ENCODE measurements at regions not wholly inside any gene's neighbourhood (a gene's known extent, or its start where the extent isn't known, plus 50 kb on each side); places are given as distances from the start of the nearest gene placed in this dataset.

GRCh38 chr16:73558219-73558618, 510.3 kb upstream of the ZFHX3 start:
- DNase-seq = no peak

DNA sequence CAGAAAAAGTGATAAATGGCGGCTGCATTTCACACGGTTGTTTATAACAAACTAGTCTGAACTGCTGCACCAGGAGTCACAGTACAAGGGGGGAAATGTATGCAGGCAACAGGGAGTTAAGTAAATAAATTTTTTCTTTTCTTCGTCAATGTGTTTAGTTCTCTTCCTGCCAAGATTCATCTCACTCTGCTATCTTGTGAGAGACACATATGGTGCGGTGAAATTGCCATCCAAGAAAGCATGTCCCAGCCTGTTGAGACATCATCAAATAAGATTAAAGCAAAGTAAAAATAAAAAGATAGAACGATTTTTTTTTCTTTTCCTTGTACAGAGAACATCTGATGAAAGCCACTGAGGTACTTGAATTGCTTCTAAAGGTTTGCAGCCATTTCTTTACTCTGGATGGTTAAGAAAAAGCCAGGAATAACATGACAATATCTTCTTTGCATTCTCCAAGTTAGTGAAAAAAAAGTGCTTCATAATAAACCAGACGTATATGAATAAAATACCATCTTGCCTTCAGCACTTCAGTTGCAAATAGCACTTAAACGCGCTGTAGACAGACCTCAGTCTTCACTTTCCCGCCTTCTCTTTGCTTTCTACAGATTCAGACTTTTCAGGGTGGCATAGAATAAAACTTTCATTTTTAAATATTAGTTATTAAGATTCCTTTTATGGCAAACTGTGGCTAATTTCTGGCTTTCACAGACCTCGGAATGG, 506.2 kb upstream of the ZFHX3 start:
- DNase-seq = no peak

DNA sequence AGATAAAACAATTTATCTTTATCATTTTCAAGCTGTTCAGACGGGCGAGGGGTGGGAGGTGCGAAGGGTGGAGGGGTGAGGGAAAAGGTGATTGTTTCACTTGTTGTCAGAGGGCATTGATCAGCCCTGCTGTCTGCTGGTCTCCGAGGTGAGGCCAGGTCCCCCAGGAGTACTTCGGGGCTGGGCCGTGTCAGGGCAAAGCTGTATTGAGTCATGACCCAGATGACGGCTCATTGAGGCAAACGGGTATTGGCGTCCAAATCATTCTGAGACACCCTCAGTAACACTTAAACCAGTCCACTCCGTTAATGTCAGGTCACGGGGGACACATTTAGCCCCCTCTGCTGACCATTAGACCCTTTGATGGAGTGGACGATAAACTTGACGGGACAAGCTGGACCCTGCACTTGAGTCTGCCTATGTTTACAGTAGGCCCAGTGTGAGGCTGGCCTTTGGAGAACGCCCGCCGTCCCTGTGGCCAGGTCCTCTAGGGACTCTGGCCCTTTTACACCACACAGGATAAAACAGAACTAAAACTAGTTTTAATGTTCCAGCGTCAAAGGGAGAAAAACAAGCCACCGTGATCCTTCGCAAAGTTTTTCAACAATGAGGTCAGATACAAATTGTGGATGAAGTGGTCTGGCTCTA, 502.2 kb upstream of the ZFHX3 start:
- no peak for DNase-seq

DNA sequence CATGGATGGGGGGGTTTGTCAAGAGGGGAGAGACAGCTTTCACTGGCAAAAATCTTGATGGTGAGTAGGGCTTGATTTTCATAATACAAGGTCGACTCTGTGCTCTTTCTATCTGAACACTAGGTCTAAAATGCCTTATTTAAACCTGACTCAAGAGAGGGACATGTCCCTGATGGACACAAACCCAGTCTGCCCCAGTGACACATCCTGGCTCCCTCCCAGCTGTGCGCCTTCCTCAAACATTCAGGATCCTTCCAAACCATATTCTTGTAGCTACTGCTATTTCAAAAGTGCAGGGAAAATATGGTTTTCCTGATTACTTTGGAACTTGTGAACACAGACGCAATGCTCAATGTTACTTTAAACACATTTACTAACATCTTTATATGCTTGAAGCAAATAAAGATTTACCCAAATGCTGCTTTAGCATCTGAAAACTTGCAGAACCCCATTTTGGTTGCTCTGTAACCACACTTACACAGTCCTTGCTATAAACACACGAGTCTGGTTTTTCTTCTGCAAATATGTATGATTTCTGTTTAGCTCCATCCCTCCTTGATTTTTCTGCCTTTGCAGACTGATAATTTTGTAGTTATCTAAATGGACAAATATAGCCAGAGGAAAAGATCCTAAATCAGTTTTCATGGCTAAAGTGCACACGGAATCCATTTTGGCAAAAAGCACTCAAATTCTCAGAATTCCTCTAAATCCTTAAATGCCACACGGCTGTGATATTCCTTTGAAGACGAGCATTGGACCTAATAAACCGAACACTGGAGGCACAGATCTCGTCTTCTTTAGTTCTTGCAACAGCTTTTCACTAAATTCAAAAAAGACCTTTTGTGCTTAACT, 499.9 kb upstream of the ZFHX3 start:
- no peak for DNase-seq

- DNase-seq = no peak
Observed at GRCh38 chr16:73546341-73546845, 498.5 kb upstream of the ZFHX3 start.

- no peak for DNase-seq
Observed at GRCh38 chr16:73545755-73546154, 497.8 kb upstream of the ZFHX3 start.

DNA sequence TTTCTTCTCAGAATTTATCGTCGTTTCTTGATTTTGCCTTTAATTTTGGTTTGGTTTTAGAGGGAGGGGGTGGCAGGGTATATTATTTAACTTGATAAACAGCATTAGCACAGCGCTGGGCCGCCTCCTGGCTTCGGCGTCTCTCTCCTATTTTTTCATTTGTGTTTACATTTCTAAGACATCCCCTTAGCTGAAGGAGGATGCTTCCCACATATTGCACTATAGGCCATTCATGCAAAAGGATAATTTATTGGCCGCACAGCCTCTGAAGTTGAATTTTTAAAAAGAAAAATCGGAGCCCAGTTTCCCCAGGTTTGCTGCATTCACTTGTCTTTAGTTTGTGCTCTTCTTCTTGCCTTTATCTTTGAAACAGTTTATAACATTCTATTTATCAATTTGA, 497.4 kb upstream of the ZFHX3 start:
- no peak for DNase-seq

DNA sequence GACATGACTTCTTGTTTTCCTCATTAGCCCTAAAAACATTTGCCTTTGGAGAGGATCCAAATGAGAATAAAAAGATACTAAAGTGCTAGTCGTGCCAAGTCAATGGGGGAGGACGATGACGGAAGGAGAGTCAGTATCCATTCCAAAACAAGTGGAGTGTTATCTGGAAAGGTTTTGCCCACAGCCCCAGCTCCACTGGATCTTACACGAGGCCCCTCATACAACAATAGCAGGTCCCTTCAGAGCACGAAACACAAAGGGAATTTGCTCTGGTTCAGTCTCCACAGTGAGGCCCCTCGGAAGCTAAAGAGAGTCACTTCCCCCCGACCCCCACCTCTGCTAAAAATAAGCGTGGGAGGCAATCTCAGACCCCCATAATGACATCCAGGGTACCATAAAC, 496.9 kb upstream of the ZFHX3 start:
- no peak for DNase-seq

DNA sequence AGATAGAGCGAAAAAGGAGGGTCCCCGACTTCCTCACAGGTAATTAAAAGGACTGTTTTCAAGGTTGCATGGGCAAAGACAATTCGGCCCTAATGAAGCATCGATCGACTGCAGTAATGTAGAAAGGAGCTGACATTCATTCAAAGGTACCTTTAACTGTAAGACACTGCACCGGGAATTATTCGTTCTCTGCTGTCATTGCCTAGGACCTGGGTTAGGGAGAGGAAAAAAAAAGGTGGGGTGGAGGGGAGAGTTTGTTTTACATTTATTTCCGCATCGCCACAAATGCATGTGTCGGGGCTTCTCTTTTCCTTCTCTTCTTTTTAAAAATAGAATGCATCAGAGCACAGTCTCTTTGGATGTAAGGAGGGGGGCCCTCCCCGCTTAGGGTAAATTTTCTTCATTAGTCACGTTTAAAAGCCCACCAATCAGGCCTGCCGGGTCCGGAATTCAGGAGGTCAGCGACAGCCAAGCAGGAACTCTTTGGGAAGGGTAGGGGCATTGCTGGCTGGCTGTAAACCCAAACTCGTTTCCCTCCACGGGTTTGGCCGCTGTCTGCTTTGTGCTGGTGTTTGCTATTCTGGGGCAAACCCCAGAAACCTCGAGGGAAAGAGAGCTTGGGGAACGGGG, 496.2 kb upstream of the ZFHX3 start:
- no peak for DNase-seq

DNA sequence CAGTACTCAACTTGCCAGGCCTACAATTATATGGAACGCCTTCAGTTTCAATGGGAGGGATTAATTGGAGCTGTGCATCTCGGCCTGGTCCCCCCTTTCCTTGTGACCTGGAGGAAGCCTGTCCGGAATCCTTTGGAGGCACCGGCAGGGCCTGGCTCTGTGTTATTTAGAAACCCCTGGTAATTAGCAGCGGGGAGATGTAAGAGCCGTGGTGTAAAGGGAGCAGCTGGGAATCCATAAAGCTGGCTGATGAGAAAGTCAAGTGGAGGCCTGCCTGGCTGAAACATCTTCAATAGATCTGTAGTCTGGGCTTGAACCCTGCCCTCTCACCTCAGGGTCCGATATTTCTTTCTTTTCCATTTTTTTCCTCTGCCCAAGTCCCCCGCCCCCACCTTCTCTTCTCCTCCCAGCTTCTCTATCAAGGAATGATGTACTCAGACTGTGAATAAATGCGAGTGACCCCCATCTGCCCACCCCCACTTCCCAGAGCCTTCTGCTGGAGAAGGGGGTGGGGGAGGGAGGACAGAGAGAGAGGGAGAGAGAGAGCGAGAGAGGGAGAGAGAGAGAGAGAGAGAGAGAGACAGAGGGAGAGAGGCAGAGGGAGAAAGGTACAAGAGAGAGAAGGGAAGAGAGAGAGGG, 495.5 kb upstream of the ZFHX3 start:
- DNase-seq = no peak

DNA sequence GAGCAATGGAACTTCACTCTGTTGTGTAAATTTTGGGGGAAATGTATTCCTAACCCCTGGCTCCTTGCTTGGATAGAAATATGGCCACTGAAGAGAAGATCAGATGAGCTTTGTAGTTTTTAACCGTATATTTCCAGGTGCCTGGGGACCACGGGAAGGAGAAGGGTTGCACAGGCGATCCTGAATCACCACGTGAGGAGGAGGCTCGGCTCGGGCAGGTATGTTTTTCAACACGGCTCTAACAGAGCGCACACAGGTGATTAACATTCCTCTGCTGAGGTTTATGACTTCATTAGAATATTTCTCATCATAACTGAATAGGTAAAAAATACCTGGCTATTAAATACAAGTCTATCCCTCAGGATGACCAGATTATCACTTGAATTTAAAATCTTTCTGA, 495.0 kb upstream of the ZFHX3 start:
- no peak for DNase-seq

DNA sequence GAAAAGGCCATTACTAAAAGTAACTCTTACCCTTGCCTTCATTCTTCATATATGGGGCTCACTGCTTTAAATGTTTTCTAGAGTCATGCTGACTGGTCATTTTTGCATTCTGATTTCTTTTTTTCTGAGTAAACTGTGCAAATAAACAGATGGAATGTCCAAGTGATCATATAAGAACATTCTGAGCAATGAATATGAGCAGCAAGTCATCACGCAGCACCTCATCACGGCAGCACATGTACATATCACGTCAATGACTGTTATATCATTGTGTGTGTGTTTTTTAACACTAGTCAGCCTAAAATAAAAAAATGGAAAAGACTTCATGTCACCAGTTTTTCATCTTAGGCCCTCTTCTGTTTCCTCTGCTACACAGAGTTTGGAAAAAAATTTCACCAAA, 490.0 kb upstream of the ZFHX3 start:
- DNase-seq = no peak

GRCh38 chr16:73536931-73537330, 489.0 kb upstream of the ZFHX3 start:
- no peak for DNase-seq

DNA sequence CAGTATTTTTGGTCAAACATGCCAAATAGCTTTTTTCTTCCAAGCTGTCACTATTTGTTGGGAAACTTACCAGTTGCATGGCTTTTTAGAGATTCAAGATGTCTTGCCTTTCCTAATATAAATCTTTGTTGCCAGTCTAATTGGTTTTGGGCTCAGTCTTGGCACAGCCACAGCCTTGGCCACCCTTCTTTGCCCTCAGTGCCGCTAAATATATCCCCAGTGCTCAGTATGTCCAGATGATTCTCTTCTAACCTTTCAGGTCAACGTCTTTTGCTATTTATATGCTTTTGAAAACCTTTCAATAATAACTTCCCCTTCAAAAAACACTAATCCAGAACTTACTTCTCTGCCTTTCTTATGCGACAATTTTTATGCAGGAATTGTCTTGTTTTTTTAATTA, 483.1 kb upstream of the ZFHX3 start:
- DNase-seq = no peak

- no peak for DNase-seq
Observed at GRCh38 chr16:73530529-73530928, 482.6 kb upstream of the ZFHX3 start.

DNA sequence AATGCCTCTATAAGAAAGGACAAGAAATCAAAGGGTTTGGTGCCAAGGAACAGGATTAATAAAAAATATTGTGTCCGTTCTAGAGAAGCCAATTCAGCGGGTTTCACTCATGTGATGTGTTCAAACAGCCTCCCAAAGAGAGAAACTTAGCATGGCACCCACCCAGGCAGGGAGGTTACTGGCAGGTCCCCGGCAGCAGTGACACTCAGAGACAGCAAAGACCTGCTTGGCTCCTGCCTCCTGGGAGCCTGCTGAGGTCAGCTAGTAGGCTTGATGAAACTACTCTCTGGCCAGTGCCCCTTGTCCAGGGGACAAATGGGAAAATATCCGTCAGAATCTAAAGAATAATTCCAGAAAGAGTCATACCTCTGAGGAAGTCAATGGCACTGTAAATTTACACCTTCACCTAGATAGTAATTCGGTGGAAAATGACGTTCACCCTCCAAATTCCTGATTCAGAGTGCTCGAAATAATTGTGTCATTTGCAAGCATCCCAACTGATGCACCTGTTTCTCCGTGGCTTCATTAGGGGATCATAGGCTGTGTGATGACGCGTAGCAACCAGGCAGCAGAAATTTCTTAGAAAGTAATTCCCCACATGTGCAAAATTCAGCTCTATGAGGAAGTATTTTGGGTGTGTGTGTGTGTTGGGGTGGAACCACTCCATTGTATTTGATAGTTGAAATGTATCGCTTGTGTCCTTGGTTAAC, 481.5 kb upstream of the ZFHX3 start:
- DNase-seq = no peak

- DNase-seq = no peak
Observed at GRCh38 chr16:73527187-73527586, 479.3 kb upstream of the ZFHX3 start.

- DNase-seq = no peak
Observed at GRCh38 chr16:73526011-73526804, 478.3 kb upstream of the ZFHX3 start.

DNA sequence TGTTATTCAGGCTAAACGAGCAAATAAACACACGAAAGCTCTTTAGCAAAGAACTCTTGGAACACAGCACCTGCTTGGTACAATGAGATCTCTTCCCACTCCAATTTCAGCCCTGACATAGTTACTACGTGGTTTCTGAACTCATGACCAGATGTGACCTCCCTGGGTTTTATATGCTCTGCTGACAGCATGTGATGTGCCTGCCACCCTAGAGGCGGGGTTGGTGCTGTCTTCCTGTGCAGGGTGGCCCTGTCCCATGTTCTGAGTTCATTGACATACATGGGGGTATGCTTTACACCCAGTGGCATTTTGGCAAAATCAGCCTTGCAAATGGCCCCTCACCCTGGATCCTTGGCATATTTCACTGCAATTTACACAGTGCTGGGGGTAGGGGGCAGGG, 475.3 kb upstream of the ZFHX3 start:
- DNase-seq = no peak

DNA sequence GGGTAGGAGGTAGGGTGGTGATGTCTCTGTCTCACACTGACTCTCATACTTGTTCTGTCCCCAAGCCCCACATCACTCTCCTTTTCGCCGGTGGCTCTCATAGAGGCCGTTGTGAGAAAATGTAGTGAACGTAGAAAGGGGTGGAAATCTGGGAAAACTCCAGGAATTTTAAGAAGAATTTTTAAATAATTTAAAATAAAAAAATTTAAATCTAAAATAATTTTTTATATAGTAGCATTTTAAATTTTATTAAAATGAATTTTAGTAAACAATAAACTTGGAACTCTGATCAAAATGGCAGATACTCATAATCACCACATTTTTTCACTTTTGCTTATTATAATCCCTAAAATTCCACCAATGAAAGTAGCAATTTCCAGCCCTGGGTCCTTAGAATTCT, 473.6 kb upstream of the ZFHX3 start:
- DNase-seq = no peak

GRCh38 chr16:73515616-73516015, 467.7 kb upstream of the ZFHX3 start:
- no peak for DNase-seq

Data from NCI-H1048 (cell line).